HG02678 (cell line): ENCODE measurements at regions not wholly inside any gene's neighbourhood (a gene's known extent, or its start where the extent isn't known, plus 50 kb on each side); places are given as distances from the start of the nearest gene placed in this dataset.
"Not testable (repeated sequence)": the region's sequence is repeated elsewhere in the genome, so short reads cannot be mapped to it uniquely, and the experiment has no call there.

Experiments used
- ATAC-seq: cut with Tn5 transposase; IDR thresholded peaks from one replicate; pipeline ENCODE4 v1.9.1; 2021; ENCODE audit warnings: mild to moderate bottlenecking, moderate library complexity; ENCODE audit not compliant: unreplicated experiment

DNA sequence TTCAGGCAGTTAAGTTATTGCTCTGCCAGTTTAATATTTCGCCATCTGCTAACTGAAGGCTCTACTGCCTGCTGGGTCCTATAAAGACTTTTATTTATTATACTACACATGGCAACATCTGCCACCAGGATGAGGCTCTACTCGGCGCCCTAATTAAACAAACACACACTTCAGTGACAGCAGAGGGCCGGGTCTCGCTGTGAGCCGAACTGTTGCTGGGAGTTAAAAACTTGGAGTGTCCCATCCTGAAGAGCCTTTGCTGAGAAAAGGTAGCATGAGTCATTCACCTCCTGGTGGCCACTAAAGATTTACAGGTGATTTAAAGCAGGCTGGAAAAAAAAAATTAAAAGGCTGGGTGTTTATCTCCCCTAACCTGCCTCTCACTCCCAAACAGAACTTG lies 183.7 kb downstream of the NPIPA8 start:
- not testable (repeated sequence) for ATAC-seq

DNA sequence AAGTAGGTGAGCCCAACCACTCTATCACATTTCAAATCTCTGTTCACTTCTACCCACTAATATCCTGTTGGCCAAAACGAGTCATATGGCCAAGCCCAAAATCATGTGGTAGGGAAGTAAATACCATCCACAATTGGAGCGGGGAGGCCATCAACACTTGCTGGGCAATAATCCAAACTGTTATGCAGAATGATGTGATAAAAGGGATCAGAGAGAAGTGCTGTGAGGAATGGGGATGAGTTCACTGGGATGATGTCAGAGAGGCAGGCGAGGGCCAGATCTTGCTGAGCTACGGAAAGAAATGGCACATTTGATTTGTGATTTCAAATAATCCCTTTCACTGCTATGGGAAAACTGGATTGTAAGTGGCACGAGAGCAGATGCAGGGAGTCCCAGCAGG lies 188.4 kb downstream of the NPIPA8 start:
- not testable (repeated sequence) for ATAC-seq

- not testable (repeated sequence) for ATAC-seq
Measured at GRCh38 chr16:18146601-18147142, 189.9 kb downstream of the NPIPA8 start.

DNA sequence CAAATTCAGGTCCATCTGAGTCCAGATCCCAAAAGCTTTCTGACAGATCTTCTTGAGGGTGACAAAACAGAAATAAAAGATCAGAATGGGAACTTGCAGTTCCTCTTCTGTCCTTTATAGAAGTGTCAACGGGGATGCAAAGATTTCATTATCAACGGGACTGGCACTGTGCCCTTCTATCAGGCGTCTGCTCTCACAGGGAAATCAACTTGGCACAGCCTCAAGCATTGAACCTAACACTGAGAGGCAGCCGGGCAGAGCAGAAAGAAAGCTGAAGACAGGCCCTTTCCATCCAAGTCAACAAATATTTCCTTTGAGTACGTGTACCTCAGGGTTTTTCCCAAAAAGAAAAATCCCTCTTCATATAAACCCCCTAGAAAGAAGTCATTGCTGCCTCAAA lies 194.5 kb downstream of the NPIPA8 start:
- not testable (repeated sequence) for ATAC-seq

- ATAC-seq, result not testable (repeated sequence)
Measured at GRCh38 chr16:18136288-18136687, 200.2 kb downstream of the NPIPA8 start.

- ATAC-seq, result not testable (repeated sequence)
Measured at GRCh38 chr16:18135024-18135423, 201.5 kb downstream of the NPIPA8 start.

GRCh38 chr16:18131587-18131986 lies 204.9 kb downstream of the NPIPA8 start:
- peak; percentile 45 for ATAC-seq

- ATAC-seq, result not testable (repeated sequence)
Measured at GRCh38 chr16:18130478-18131120, 205.9 kb downstream of the NPIPA8 start.

DNA sequence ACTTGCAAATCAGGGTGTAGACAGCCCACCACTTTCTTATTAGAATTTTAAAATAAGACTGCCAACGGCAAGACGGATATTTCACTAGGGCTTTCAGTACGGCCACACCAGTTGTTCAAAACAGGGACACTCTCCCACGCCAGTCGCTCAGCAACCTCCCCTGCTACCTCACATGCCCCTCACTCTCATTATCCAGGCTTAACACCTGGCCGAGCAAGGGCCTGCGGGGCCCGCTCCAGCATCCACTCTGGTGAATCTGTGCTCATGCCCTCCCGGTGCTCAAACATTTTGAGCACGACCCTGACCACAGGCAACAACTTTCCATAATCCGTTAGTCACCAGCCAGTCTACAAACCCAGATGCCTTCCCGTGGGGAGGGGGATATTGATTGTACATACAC lies 209.5 kb downstream of the NPIPA8 start:
- ATAC-seq, result not testable (repeated sequence)

DNA sequence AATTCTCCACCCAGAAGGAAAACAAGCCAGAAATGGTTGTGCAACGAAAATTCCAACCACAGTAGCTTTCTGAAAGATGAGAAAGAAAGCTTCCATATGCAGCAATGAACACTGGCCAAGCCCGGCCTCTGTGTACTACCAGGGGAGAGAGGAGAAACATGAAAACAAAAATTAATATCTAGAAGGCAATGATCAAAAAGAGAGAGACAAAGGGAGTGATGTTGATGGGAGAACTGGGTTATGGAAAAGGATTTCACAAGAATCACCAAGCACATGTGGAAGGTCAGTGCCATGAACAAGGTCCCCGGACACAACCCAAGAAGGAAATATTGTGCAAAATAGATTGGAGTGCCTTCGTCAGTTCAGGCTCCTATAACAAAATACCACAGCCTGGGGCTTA lies 217.4 kb downstream of the NPIPA8 start:
- ATAC-seq, result not testable (repeated sequence)

DNA sequence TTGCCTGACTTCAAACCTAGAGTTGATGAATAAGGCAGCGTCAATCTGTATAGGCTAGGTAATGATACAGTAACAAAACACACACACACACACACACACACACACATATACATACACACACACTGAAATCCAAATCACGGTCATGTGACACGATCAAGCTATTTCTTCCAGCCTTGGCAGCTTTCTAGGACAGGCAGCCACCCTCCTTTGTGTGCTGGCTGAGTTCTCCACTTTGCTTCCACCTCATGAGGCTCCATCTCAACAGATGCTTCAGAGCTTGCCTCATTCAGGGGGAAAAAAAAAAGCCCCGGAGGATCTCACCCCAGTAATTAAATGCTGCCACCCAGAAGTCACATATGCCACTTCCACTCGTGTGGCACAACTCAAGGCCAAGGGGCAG lies 217.9 kb downstream of the NPIPA8 start:
- ATAC-seq, result not testable (repeated sequence)

GRCh38 chr16:18118071-18118470 lies 218.5 kb downstream of the NPIPA8 start:
- not testable (repeated sequence) for ATAC-seq

DNA sequence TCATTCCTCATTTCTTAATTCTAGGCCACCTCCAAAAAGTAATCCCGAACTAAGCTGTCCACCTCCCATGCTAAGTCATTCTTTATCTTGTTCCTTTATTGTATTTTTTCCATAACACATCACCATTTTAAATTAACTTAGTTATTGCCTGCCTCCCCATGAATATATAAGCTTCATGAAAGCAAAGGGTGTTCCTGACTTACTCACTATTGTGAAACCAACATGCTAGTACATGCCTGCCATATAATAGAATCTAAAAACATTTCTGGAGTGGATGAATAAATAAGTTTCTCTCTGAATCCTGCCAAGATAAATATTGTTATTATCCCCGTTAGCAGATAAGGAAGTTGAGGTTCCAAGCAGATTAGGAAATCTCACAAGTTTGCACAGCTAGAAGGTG lies 232.1 kb downstream of the NPIPA8 start:
- not testable (repeated sequence) for ATAC-seq

DNA sequence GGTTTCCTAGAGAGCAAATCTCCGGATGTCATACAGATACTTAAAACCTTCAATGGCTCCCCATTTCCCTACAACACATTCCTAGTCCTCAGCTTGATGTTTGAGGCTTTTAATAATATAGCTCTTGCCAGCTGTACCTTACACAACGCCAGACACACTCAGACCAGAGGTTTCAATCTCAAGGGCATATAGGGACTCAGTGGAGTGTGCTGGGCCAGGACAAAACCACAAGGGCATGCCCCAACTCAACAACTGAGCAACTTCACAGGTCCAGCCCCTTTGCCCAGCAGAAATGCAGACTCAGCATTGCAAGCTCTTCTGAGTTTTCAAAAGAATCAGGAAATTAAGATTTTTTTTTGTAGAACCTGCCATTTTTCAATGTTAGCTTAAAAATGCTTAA lies 235.5 kb downstream of the NPIPA8 start:
- not testable (repeated sequence) for ATAC-seq

- ATAC-seq, result not testable (repeated sequence)
Measured at GRCh38 chr16:18092605-18093004, 243.9 kb downstream of the NPIPA8 start.

DNA sequence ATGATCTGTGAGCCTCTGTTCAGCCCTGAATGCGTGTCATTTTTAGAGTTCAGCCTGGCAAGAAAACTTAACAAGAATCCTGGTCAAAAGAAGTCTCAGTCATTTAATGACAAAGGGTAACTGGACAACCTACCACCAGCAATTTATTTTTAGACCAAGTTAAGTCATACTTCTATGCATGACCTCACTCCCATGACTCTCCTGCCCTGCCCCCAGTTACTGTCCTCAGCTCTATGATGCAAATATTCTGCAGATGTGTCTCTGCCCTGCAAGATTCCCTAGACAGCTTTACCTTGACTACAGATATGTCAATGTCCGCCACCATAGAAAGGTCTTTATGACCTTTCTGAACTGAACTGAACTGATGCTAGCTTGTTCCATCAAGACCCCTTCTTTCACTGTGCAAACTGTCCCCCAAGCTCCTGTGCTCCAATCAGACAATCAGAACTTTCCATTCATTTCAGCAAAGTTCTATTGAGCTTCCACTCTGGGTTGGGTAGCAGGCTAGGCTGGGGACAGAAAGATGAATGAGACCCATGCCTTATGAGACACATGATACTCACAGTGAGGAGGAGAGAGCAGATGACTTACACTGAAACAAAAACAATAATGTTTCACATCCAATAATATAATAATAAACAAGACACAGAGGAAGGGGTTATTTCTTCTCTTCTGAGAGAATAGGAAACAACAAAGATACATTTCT lies 255.7 kb downstream of the NPIPA8 start:
- not testable (repeated sequence) for ATAC-seq

DNA sequence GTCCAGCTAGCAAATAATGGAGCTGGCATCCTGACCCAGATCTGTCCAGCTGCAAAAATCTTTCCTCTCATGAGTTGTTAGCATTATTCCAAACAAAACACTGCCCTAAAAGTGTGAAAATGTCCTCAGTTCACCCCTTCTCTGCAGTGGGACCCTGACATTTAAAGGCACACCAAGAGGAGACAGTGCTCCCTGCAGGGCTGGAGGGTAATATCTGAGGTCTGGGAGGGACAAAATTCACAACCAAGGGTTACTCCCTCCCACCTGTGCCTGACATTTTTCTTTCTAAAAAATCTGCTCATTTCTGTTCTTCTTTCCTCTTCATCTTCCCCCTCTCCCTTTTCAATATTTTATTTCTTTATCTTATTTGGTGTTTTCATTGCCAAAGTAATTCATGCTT lies 258.6 kb downstream of the NPIPA8 start:
- ATAC-seq, result not testable (repeated sequence)

DNA sequence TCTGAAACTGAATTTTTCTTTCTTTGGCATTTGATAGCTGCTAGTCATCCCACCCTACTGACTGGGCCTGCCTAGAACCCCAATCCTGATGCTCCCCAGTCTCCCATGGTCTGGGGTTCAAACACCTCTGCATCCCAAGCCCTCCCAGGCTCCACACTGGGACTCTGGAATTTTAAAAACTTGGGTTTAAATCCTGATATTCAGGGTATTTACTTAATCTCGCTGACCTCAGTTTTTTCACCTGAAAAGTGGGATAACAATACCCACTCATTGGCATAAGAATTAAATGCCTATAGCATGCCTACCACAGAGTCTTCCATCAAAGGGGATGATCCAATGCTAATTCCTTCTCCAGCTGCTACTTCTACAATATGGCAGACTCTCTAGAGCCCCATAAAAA lies 264.4 kb downstream of the NPIPA8 start:
- no peak for ATAC-seq

DNA sequence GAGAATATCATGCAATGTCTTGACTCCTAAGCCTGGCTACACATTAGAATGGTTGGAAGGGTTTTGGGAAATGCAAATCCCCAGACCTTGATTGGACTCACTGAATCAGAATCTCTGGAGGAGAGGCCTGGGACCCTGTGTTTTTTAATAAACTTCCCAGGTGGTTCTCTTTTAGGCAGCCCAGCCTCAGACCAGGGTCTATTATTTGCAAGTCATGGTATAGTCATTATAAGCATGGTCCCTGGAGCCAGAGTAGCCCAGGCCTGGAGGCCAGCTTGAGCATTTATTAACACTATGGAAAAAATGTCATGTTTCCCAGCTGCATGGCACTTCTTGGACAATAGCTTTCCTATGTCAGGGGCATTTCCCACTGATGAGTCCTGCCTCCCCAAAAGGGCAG lies 266.9 kb downstream of the NPIPA8 start:
- no peak for ATAC-seq

GRCh38 chr16:18068477-18068876 lies 268.1 kb downstream of the NPIPA8 start:
- no peak for ATAC-seq

DNA sequence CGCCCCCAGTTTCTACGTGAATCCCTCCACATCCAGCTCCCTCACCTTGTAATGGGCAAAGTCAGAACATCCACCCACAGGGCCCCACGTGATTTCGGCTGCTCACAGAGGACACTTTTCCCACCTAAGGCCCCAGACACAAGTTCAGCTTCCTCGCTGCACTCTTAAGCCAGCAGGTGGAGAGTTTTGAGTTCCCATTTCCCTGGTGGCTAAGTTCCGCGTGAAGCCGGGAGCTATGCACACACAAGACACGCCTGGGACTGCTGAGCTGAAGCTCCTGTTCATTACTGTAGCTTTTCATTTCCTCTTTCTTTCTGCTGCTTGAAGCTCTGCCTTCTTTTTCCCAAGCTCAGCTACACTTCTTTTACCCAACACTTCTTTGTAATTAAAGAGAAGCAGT lies 273.8 kb downstream of the NPIPA8 start:
- ATAC-seq, result no peak

- no peak for ATAC-seq
Measured at GRCh38 chr16:18060351-18060750, 276.2 kb downstream of the NPIPA8 start.
